ENCODE measurements at regions not wholly inside any gene's neighbourhood (a gene's known extent, or its start where the extent isn't known, plus 50 kb on each side); places are given as distances from the start of the nearest gene placed in this dataset.

- Histone ChIP-seq H3K27ac (ENCODE audit: poor library complexity, severe bottlenecking) (no peak overlapping the region), H3K36me3 (ENCODE audit: low read depth) (no peaks in the 10 kb centered on the region), H3K27me3 (ENCODE audit: insufficient read depth, poor library complexity, severe bottlenecking) (no peaks in the 10 kb centered on the region), H3K4me1 (ENCODE audit: insufficient read depth, poor library complexity, severe bottlenecking) (no peaks in the 10 kb centered on the region), H3K4me3 (ENCODE audit: severe bottlenecking) (no peak overlapping the region), H3K9me3 (ENCODE audit: severe bottlenecking) (no peaks in the 10 kb centered on the region)
- DNase-seq (ENCODE audit: low spot score) (no peak), ATAC-seq (ENCODE audit: low read depth) (no peak)
- no peak for TF ChIP-seq CTCF (IDR thresholded peaks at IDR 0.05; ENCODE audit: poor library complexity, severe bottlenecking)
These were observed 188.3 kb downstream of the SLC24A2 start for GRCh38 chr9:19600538-19600937.

- Histone ChIP-seq H3K9me3 (ENCODE audit: severe bottlenecking) (no peaks in the 10 kb centered on the region), H3K4me3 (ENCODE audit: severe bottlenecking) (no peak overlapping the region), H3K4me1 (ENCODE audit: insufficient read depth, poor library complexity, severe bottlenecking) (no peaks in the 10 kb centered on the region), H3K27me3 (ENCODE audit: insufficient read depth, poor library complexity, severe bottlenecking) (no peaks in the 10 kb centered on the region), H3K36me3 (ENCODE audit: low read depth) (no peaks in the 10 kb centered on the region), H3K27ac (ENCODE audit: poor library complexity, severe bottlenecking) (no peak overlapping the region)
- no peak for ATAC-seq (ENCODE audit: low read depth)
- no peak for DNase-seq (ENCODE audit: low spot score)
- TF ChIP-seq CTCF (IDR thresholded peaks at IDR 0.05; ENCODE audit: poor library complexity, severe bottlenecking): no peak
These were observed 189.9 kb downstream of the ACER2 start for GRCh38 chr9:19598722-19599121.

GRCh38 chr9:19597176-19597575 lies 188.4 kb downstream of the ACER2 start:
- TF ChIP-seq CTCF (IDR thresholded peaks at IDR 0.05; ENCODE audit: poor library complexity, severe bottlenecking): no peak
- Histone ChIP-seq H3K36me3 (ENCODE audit: low read depth) (no peaks in the 10 kb centered on the region), H3K27ac (ENCODE audit: poor library complexity, severe bottlenecking) (no peak overlapping the region), H3K9me3 (ENCODE audit: severe bottlenecking) (no peaks in the 10 kb centered on the region), H3K4me3 (ENCODE audit: severe bottlenecking) (no peak overlapping the region), H3K4me1 (ENCODE audit: insufficient read depth, poor library complexity, severe bottlenecking) (no peaks in the 10 kb centered on the region), H3K27me3 (ENCODE audit: insufficient read depth, poor library complexity, severe bottlenecking) (no peaks in the 10 kb centered on the region)
- DNase-seq (ENCODE audit: low spot score) (no peak), ATAC-seq (ENCODE audit: low read depth) (no peak)

- H3K27me3 ChIP-seq (ENCODE audit: insufficient read depth, poor library complexity, severe bottlenecking): no peaks in the 10 kb centered on the region
- DNase-seq (ENCODE audit: low spot score) (no peak), ATAC-seq (ENCODE audit: low read depth) (no peak)
- H3K9me3 ChIP-seq (ENCODE audit: severe bottlenecking): no peaks in the 10 kb centered on the region
- H3K36me3 ChIP-seq (ENCODE audit: low read depth): no peaks in the 10 kb centered on the region
- TF ChIP-seq CTCF (IDR thresholded peaks at IDR 0.05; ENCODE audit: poor library complexity, severe bottlenecking): no peak
- no peak overlapping the region for H3K27ac ChIP-seq (ENCODE audit: poor library complexity, severe bottlenecking)
- H3K4me3 ChIP-seq (ENCODE audit: severe bottlenecking): no peak overlapping the region
- no peaks in the 10 kb centered on the region for H3K4me1 ChIP-seq (ENCODE audit: insufficient read depth, poor library complexity, severe bottlenecking)
These were observed 186.2 kb downstream of the ACER2 start for GRCh38 chr9:19595003-19595402.

- H3K27me3 ChIP-seq (ENCODE audit: insufficient read depth, poor library complexity, severe bottlenecking): no peaks in the 10 kb centered on the region
- TF ChIP-seq CTCF (IDR thresholded peaks at IDR 0.05; ENCODE audit: poor library complexity, severe bottlenecking): no peak
These were observed 178.9 kb downstream of the ACER2 start for GRCh38 chr9:19587678-19588077.

More at GRCh38 chr9:19587678-19588077, 178.9 kb downstream of the ACER2 start:
- H3K9me3 ChIP-seq (ENCODE audit: severe bottlenecking): no peaks in the 10 kb centered on the region
- no peaks in the 10 kb centered on the region for H3K36me3 ChIP-seq (ENCODE audit: low read depth)
- H3K27ac ChIP-seq (ENCODE audit: poor library complexity, severe bottlenecking): no peak overlapping the region
- DNase-seq (ENCODE audit: low spot score): no peak
- ATAC-seq (ENCODE audit: low read depth): no peak
- no peak overlapping the region for H3K4me3 ChIP-seq (ENCODE audit: severe bottlenecking)
- H3K4me1 ChIP-seq (ENCODE audit: insufficient read depth, poor library complexity, severe bottlenecking): no peaks in the 10 kb centered on the region
